ENCODE measurements at regions not wholly inside any gene's neighbourhood (a gene's known extent, or its start where the extent isn't known, plus 50 kb on each side); places are given as distances from the start of the nearest gene placed in this dataset.
"Not testable (repeated sequence)": the region's sequence is repeated elsewhere in the genome, so short reads cannot be mapped to it uniquely, and the experiment has no call there.

DNA sequence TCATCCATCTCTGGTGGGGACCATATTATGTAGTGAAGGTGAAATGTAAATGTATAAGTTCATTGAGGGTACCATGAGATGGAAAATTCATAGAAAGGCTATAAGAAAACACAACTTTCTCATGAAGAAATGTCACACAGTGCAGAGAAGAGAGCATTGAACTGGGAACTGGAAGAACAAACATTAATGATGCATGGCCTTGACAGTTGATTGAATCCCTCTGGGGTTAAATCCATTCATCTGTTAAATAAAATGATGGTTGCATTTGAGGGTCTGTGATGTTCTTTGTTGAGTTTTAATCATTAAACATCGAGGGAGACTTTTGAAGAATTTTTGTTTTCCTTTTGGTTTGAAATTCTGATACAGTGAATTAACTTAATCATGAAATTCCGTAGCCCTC is 1401.4 kb downstream of the FAM181B start:
- DNase-seq = no peak
- in situ Hi-C loops (cut with MboI; ENCODE audit: low pct_unique_long_range_greater_than_20kb, low sequenced_read_pairs) = no loop called here

DNA sequence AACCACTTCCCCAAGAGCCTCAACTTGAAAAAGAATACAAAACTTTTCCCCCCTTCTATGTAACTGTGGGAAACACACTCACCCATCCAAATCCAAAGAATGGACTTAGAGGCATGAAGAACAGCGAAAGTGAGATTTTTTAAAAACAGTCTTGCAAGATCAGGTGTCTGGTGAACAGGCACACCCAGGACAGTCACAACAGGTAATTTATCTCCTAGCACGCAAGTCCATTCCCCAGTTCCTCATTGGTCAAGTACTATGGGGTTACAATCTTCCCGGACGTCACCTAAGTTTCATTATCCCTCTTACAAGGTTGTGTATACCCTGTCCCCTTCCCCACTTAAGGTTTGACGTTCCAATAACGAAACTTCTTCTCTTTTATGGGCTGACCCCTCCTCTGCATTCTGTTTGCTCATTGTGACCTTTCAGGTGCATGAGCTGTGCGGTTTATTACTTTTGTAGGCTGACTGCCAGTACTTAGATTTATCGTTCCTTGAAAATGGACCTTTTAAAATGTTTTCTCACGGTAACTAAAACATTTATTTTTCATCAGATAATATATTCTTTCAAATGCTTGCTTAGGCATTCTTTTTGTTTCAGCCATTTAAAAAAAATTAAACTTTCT is 1401.9 kb downstream of the FAM181B start:
- in situ Hi-C loops (cut with MboI; ENCODE audit: low pct_unique_long_range_greater_than_20kb, low sequenced_read_pairs) = no loop called here
- no peak for DNase-seq

DNA sequence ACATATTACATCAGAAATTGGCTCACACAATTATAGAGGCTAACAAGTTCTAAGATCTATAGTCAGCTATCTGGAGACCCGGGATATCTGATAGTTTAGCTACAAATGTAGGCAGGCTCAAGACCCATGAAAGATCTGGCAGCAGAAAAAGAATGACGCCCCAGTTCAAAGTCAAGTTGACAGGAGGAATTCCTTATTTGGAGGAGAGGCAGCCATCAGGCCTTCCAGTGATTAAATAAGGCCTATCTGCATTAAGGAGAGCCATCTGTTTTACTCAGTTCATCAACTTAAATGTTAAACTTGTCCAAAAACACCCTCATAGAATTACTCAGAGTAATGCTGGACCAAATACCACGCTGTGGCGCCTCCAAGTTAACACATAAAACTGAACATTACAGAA is 1402.6 kb downstream of the FAM181B start:
- in situ Hi-C loops (cut with MboI; ENCODE audit: low pct_unique_long_range_greater_than_20kb, low sequenced_read_pairs) = no loop called here
- no peak for DNase-seq

- in situ Hi-C loops (cut with MboI; ENCODE audit: low pct_unique_long_range_greater_than_20kb, low sequenced_read_pairs) = no loop called here
- no peak for DNase-seq
Measured at GRCh38 chr11:81303038-81303664, 1430.5 kb downstream of the FAM181B start.

GRCh38 chr11:81301166-81301830 is 1432.4 kb downstream of the FAM181B start:
- in situ Hi-C loops (cut with MboI; ENCODE audit: low pct_unique_long_range_greater_than_20kb, low sequenced_read_pairs) = no loop called here

GRCh38 chr11:81286959-81287358 is 1446.7 kb downstream of the FAM181B start:
- in situ Hi-C loops (cut with MboI; ENCODE audit: low pct_unique_long_range_greater_than_20kb, low sequenced_read_pairs) = no loop called here
- DNase-seq = no peak

More at GRCh38 chr11:81301166-81301830, 1432.4 kb downstream of the FAM181B start:
- no peak for DNase-seq

DNA sequence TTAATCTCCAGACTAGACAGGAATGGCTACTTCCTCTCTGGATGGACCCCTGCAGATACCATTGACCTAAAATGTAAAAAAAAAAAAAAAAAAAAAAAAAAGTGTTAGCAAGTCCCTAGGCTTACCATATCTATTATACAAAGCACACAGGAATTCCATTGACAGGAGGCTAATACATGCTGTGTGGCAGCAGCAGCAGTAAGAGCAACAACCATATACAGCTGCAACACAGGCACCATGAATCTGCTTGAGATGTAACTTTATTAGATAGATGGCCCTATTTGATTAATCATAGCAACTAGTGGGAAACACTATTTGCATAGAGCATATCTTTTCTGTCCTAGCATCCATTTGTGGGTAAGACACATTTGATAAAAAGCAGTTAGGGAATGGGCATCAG is 1447.1 kb downstream of the FAM181B start:
- no peak for DNase-seq
- in situ Hi-C loops (cut with MboI; ENCODE audit: low pct_unique_long_range_greater_than_20kb, low sequenced_read_pairs) = no loop called here

- DNase-seq; in situ Hi-C loops (cut with MboI; ENCODE audit: low pct_unique_long_range_greater_than_20kb, low sequenced_read_pairs): not testable (repeated sequence)
Measured at GRCh38 chr11:81280228-81280627, 1453.4 kb downstream of the FAM181B start.

DNA sequence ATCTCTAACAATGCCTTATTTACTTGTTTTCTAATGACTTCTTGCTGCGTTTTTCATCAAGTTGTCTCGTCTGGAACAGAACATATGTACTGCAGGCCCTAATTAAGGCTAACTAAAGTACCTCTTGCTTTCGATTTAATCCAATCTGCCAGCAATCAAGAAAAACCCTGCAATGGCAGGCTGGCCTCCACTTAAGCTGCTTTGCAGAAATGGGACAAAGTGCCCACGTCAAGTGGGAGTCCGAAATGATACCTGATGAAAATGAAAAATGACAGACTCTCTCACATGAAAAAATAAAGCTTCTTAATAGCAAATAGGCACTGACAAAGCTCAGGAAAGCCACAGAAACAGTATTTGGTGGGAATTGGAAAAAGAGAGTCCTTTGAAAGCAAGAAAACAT is 1454.7 kb downstream of the FAM181B start:
- in situ Hi-C loops (cut with MboI; ENCODE audit: low pct_unique_long_range_greater_than_20kb, low sequenced_read_pairs) = no loop called here

GRCh38 chr11:81270686-81271085 is 1463.0 kb downstream of the FAM181B start:
- DNase-seq = no peak
- in situ Hi-C loops (cut with MboI; ENCODE audit: low pct_unique_long_range_greater_than_20kb, low sequenced_read_pairs) = no loop called here

More for the DNA sequence above, 1454.7 kb downstream of the FAM181B start:
- no peak for DNase-seq

GRCh38 chr11:81267246-81267645 is 1466.4 kb downstream of the FAM181B start:
- DNase-seq = no peak
- in situ Hi-C loops (cut with MboI; ENCODE audit: low pct_unique_long_range_greater_than_20kb, low sequenced_read_pairs) = no loop called here

DNA sequence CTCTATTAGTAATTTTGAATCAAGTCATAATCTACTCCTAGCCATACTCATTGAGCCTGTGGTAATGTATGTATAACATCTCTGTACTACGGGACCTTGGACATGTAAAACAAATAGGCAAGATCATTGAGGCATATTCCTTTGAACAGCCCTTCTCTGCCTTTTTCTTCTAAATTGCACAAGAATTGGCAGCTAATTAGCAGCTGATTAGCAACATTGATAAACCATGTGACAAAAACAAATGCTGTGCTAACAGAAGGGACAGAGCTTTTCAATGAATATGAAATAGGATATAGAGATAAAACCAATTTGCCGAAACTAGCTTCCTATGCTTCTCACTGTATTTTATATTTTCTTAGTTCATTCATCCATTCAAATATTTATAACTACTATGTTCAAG is 1474.2 kb downstream of the FAM181B start:
- in situ Hi-C loops (cut with MboI; ENCODE audit: low pct_unique_long_range_greater_than_20kb, low sequenced_read_pairs) = no loop called here
- no peak for DNase-seq

DNA sequence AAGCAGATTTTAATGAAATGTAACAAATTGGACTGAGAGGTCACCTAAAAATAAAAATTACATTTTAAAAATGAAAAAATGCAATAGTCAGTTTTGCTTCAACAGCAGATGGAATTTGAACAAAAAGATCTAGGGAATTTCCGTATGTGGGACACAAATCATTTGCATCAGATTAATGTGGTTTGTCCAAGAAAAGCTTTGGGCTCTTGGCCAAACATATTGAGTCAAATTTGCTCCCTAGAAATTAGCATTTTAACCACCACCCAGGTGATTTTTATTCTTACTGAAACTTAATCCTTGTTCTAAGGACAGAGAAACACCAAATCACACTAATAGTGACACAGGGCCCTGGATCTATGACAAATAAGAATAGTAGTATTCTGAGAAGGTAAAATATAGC is 1477.8 kb downstream of the FAM181B start:
- DNase-seq = no peak
- in situ Hi-C loops (cut with MboI; ENCODE audit: low pct_unique_long_range_greater_than_20kb, low sequenced_read_pairs) = no loop called here

GRCh38 chr11:81253244-81253643 is 1480.4 kb downstream of the FAM181B start:
- no peak for DNase-seq
- in situ Hi-C loops (cut with MboI; ENCODE audit: low pct_unique_long_range_greater_than_20kb, low sequenced_read_pairs) = no loop called here

DNA sequence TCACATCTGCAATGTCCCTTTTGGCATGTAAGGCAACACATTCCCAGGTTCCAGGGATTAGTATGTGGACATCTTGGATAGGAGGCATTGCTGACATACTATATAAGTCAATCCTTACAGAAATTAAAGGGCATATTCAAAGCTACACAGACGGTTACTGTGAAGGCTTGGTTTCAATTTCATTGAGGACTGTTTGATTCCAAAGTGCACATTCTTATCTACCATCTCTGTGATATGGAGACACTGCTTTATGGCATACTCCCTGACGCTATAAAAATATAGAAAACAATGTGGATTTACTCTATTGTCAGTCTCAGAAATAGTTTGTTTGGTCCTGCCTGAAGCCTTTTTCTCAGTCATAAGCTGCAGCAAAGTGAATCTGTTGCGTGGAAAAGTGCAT is 1486.7 kb downstream of the FAM181B start:
- DNase-seq = no peak
- in situ Hi-C loops (cut with MboI; ENCODE audit: low pct_unique_long_range_greater_than_20kb, low sequenced_read_pairs) = no loop called here

DNA sequence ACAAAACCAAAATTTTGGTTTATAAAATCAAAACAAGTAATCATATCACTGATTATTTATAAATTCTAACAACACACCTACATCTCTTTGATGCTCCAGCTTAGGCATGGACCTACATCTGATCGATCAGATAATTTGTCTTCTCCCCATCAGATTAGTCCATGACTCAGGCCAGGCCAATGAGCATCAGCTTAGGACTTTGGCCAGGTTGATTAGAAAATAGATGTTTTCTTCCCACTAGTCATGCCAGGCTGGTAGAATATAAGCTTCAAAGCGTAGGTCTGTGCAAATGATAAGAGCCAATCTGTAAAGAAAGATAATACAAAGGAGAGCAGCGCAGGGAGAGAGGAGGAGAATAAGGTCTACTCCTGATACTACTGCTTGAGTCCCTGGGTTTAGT is 1487.9 kb downstream of the FAM181B start:
- in situ Hi-C loops (cut with MboI; ENCODE audit: low pct_unique_long_range_greater_than_20kb, low sequenced_read_pairs) = no loop called here
- no peak for DNase-seq

DNA sequence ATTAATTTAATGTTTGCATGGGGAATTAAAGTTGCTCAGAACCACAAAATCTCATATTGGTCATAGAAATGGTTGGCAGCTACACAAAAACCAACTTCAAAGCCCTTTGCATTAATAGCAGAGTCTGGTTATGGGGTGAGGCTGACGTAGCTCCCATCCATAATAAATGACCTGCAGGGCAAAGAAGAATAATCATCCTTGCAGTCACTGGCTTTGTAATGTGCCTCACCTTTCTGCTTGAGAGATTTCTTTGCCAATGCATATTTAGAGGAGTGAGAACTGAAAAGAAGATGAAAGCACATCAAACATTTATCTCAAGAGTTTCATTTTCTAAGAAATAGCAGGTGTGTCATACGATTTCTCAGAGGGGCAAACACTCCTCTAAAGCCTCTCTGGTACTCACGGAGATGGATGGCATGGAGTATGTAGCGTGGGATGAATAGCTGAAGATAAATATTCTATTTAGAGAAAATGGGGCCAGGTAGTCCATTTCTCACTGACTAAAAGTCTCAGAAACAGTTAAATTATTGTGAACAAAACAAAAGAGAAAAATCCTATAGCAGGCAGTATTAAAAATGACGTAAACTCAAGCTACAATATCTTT is 1491.9 kb downstream of the FAM181B start:
- in situ Hi-C loops (cut with MboI; ENCODE audit: low pct_unique_long_range_greater_than_20kb, low sequenced_read_pairs) = no loop called here
- no peak for DNase-seq

- in situ Hi-C loops (cut with MboI; ENCODE audit: low pct_unique_long_range_greater_than_20kb, low sequenced_read_pairs) = no loop called here
- DNase-seq = peak; percentile 49
Measured at GRCh38 chr11:81237139-81237538, 1496.5 kb downstream of the FAM181B start.

DNA sequence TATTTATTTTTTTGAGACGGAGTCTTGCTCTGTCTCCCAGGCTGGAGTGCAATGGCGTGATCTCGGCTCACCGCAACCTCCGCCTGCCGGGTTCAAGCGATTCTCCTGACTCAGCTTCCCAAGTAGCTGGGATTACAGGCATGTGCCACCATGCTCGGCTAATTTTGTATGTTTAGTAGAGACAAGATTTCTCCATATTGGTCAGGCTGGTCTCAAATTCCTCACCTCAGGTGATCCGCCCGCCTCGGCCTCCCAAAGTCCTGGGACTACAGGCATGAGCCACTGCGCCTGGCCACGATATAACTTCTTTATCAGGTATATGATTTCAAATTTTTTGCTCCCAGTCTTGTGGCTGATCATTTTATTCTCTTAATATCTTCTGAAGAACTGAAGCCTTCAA is 1506.3 kb downstream of the FAM181B start:
- in situ Hi-C loops (cut with MboI; ENCODE audit: low pct_unique_long_range_greater_than_20kb, low sequenced_read_pairs); DNase-seq: not testable (repeated sequence)

DNA sequence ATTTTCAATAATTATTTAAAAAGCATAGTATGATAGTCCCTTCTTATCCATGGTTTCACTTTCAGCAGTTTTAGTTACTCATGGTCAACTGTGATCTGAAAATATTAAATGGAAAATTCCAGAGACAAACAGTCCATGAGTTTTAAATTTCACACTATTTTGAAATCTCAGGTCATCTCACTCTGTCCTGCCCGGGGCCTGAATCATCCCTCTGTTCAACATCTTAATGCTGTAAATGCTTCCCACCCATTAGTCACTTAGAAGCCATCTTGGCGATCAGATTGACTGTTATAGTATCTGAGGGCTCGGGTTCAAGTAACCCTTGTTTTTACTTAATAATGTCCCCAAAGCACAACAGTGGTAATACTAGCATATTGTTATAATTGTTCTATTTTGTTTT is 1509.3 kb downstream of the FAM181B start:
- DNase-seq = no peak
- in situ Hi-C loops (cut with MboI; ENCODE audit: low pct_unique_long_range_greater_than_20kb, low sequenced_read_pairs) = no loop called here
